ENCODE measurements at regions not wholly inside any gene's neighbourhood (a gene's known extent, or its start where the extent isn't known, plus 50 kb on each side); places are given as distances from the start of the nearest gene placed in this dataset.

GRCh38 chr6:159343709-159344108 lies 174.5 kb downstream of the FNDC1 start:
- no peak for DNase-seq
- no peaks in the 10 kb centered on the region for H3K27me3 ChIP-seq
- H3K27ac ChIP-seq = no peak overlapping the region
- H3K4me1 ChIP-seq = no peaks in the 10 kb centered on the region
- no peaks in the 10 kb centered on the region for H3K36me3 ChIP-seq
- TF ChIP-seq, protein P1, sequence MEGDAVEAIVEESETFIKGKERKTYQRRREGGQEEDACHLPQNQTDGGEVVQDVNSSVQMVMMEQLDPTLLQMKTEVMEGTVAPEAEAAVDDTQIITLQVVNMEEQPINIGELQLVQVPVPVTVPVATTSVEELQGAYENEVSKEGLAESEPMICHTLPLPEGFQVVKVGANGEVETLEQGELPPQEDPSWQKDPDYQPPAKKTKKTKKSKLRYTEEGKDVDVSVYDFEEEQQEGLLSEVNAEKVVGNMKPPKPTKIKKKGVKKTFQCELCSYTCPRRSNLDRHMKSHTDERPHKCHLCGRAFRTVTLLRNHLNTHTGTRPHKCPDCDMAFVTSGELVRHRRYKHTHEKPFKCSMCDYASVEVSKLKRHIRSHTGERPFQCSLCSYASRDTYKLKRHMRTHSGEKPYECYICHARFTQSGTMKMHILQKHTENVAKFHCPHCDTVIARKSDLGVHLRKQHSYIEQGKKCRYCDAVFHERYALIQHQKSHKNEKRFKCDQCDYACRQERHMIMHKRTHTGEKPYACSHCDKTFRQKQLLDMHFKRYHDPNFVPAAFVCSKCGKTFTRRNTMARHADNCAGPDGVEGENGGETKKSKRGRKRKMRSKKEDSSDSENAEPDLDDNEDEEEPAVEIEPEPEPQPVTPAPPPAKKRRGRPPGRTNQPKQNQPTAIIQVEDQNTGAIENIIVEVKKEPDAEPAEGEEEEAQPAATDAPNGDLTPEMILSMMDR (IDR thresholded peaks at IDR 0.05) = no peak
- TF ChIP-seq POLR2A (IDR thresholded peaks at IDR 0.05) = no peak
- no peak overlapping the region for H3K4me3 ChIP-seq
- H3K9me3 ChIP-seq = no peaks in the 10 kb centered on the region

GRCh38 chr6:159342146-159342545 lies 172.9 kb downstream of the FNDC1 start:
- Histone ChIP-seq H3K4me3 (no peak overlapping the region), H3K9me3 (no peaks in the 10 kb centered on the region), H3K27ac (no peak overlapping the region), H3K36me3 (no peaks in the 10 kb centered on the region), H3K4me1 (no peaks in the 10 kb centered on the region), H3K27me3 (no peaks in the 10 kb centered on the region)
- TF ChIP-seq, protein P1 (IDR thresholded peaks at IDR 0.05) = no peak
- TF ChIP-seq POLR2A (IDR thresholded peaks at IDR 0.05) = no peak
- DNase-seq = no peak

GRCh38 chr6:159334068-159334467 lies 164.9 kb downstream of the FNDC1 start:
- Histone ChIP-seq H3K4me3 (no peak overlapping the region), H3K36me3 (no peaks in the 10 kb centered on the region), H3K9me3 (no peaks in the 10 kb centered on the region), H3K4me1 (no peaks in the 10 kb centered on the region), H3K27me3 (no peaks in the 10 kb centered on the region), H3K27ac (no peak overlapping the region)
- DNase-seq = no peak
- no peak for TF ChIP-seq POLR2A (IDR thresholded peaks at IDR 0.05)
- TF ChIP-seq, protein P1 (IDR thresholded peaks at IDR 0.05) = no peak

GRCh38 chr6:159331451-159331850 lies 162.3 kb downstream of the FNDC1 start:
- DNase-seq = no peak
- Histone ChIP-seq H3K27me3 (no peaks in the 10 kb centered on the region), H3K27ac (no peak overlapping the region), H3K4me1 (no peaks in the 10 kb centered on the region), H3K4me3 (no peak overlapping the region), H3K36me3 (no peaks in the 10 kb centered on the region), H3K9me3 (no peaks in the 10 kb centered on the region)
- no peak for TF ChIP-seq POLR2A (IDR thresholded peaks at IDR 0.05)
- TF ChIP-seq, protein P1 (IDR thresholded peaks at IDR 0.05) = no peak

DNA sequence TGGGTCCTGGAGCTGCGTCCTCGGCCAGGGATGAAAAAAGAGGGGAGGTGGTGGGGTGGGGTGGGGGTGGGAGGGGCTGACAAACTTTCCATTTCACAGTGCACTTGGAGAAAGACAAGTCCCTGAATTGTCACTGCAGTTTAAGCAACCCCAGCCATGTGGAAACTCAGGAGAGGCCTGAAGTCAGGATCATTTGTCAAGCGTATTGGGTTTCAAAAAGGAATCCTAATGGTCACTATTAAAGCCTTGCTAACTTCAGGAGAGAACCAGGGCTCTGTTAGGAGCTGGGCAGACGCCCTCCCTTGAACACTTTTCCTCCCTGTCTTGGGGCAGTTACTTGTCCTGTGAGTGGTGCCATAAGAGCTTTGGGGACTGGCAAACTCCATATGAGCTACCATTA lies 159.9 kb downstream of the FNDC1 start:
- TF ChIP-seq POLR2A (IDR thresholded peaks at IDR 0.05) = no peak
- TF ChIP-seq, protein P1 (IDR thresholded peaks at IDR 0.05) = no peak
- H3K27ac ChIP-seq = no peak overlapping the region
- no peak overlapping the region for H3K4me3 ChIP-seq
- no peaks in the 10 kb centered on the region for H3K36me3 ChIP-seq
- H3K9me3 ChIP-seq = no peaks in the 10 kb centered on the region
- no peaks in the 10 kb centered on the region for H3K4me1 ChIP-seq
- no peak for DNase-seq
- no peaks in the 10 kb centered on the region for H3K27me3 ChIP-seq

DNA sequence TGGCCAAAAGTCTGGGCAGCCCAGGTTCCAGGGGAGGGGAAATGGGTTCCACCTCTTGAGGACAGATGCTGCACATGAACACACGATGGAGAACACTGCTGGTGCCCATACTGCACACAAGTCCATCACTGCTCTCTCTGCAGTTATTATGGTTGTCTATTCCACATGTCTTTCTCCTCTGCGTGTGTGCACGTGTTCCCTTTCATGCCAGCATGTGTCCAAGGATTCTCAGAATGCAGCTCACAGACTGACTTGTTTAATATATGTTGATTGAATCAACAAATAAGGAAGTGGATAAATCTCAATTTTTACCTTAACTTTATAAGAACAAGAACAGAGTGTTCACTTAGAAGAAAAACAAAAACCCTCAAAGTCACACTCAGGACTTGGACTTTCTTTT lies 158.9 kb downstream of the FNDC1 start:
- TF ChIP-seq POLR2A (IDR thresholded peaks at IDR 0.05) = no peak

More for the DNA sequence above, 158.9 kb downstream of the FNDC1 start:
- no peaks in the 10 kb centered on the region for H3K36me3 ChIP-seq
- DNase-seq = no peak
- H3K27ac ChIP-seq = no peak overlapping the region
- no peaks in the 10 kb centered on the region for H3K4me1 ChIP-seq
- no peaks in the 10 kb centered on the region for H3K27me3 ChIP-seq
- H3K9me3 ChIP-seq = no peaks in the 10 kb centered on the region
- no peak overlapping the region for H3K4me3 ChIP-seq
